ENCODE measurements at regions not wholly inside any gene's neighbourhood (a gene's known extent, or its start where the extent isn't known, plus 50 kb on each side); places are given as distances from the start of the nearest gene placed in this dataset.

- peaks cover 0 to 49% (median 0%) of the 10 kb centered on the region in 4 donors for H3K4me1 ChIP-seq
- H3K4me3 ChIP-seq = no peak overlapping the region
- no peak for TF ChIP-seq CTCF (IDR thresholded peaks at IDR 0.05)
- no peak for TF ChIP-seq POLR2A (IDR thresholded peaks at IDR 0.05)
- H3K9me3 ChIP-seq = no peaks in the 10 kb centered on the region
- no peaks in the 10 kb centered on the region for H3K27me3 ChIP-seq
- H3K27ac ChIP-seq = no peak overlapping the region
- WGBS (ENCODE audit: insufficient coverage, low coverage, low lambda C conversion rate, missing lambda C conversion rate) = 61% methylated on average over 6 of the region's 6 CpGs
- DNase-seq (no peak), ATAC-seq (no peak)
- H3K36me3 ChIP-seq = no peaks in the 10 kb centered on the region
- intact Hi-C loops (cut with DNase I) = no loop called here
Observed at GRCh38 chr2:12008425-12009061, 262.1 kb downstream of the LPIN1 start.

- H3K4me3 ChIP-seq = no peak overlapping the region
- H3K27ac ChIP-seq = peak overlapping the region in 1 of 3 donors; percentile 82
- DNase-seq (no peak), ATAC-seq (no peak)
- H3K9me3 ChIP-seq = no peaks in the 10 kb centered on the region
- TF ChIP-seq CTCF (IDR thresholded peaks at IDR 0.05) (no peak), POLR2A (IDR thresholded peaks at IDR 0.05) (no peak)
- H3K27me3 ChIP-seq = no peaks in the 10 kb centered on the region
- intact Hi-C loops (cut with DNase I) = no loop called here
- WGBS (ENCODE audit: insufficient coverage, low coverage, low lambda C conversion rate, missing lambda C conversion rate) = 30% methylated on average over 3 of the region's 3 CpGs
- peaks cover 0 to 49% (median 0%) of the 10 kb centered on the region in 4 donors for H3K4me1 ChIP-seq
- no peaks in the 10 kb centered on the region for H3K36me3 ChIP-seq
Observed at GRCh38 chr2:12009323-12009905, 263.0 kb downstream of the LPIN1 start.

GRCh38 chr2:12010059-12010458, 263.6 kb downstream of the LPIN1 start:
- no peaks in the 10 kb centered on the region for H3K36me3 ChIP-seq
- no peak for ATAC-seq
- WGBS (ENCODE audit: insufficient coverage, low coverage, low lambda C conversion rate, missing lambda C conversion rate) = 73% methylated on average over 1 of the region's 1 CpG

GRCh38 chr2:12010779-12011178, 264.3 kb downstream of the LPIN1 start:
- Histone ChIP-seq H3K27me3 (no peaks in the 10 kb centered on the region), H3K9me3 (no peaks in the 10 kb centered on the region), H3K4me1 (peaks cover 0 to 47% (median 0%) of the 10 kb centered on the region in 4 donors), H3K27ac (peak overlapping the region in 2 of 3 donors; percentile 19 to 82), H3K4me3 (peak overlapping the region in 1 of 3 donors; percentile 1), H3K36me3 (no peaks in the 10 kb centered on the region)
- DNase-seq = no peak
- ATAC-seq = peak; percentile 41 to 52 (median 49)
- intact Hi-C loops (cut with DNase I) = no loop called here
- WGBS (ENCODE audit: insufficient coverage, low coverage, low lambda C conversion rate, missing lambda C conversion rate) = 31% methylated on average over 4 of the region's 4 CpGs
- TF ChIP-seq POLR2A (IDR thresholded peaks at IDR 0.05) (no peak), CTCF (IDR thresholded peaks at IDR 0.05) (no peak)

More at GRCh38 chr2:12010059-12010458, 263.6 kb downstream of the LPIN1 start:
- DNase-seq = no peak
- TF ChIP-seq CTCF (IDR thresholded peaks at IDR 0.05) (no peak), POLR2A (IDR thresholded peaks at IDR 0.05) (no peak)
- Histone ChIP-seq H3K4me3 (no peak overlapping the region), H3K9me3 (no peaks in the 10 kb centered on the region), H3K27ac (peak overlapping the region in 2 of 3 donors; percentile 19 to 82), H3K27me3 (no peaks in the 10 kb centered on the region), H3K4me1 (peaks cover 0 to 49% (median 0%) of the 10 kb centered on the region in 4 donors)
- intact Hi-C loops (cut with DNase I) = no loop called here

Measured in right lobe of liver (tissue), 6 donors.